ENCODE measurements at regions not wholly inside any gene's neighbourhood (a gene's known extent, or its start where the extent isn't known, plus 50 kb on each side); places are given as distances from the start of the nearest gene placed in this dataset.

GRCh38 chr13:30037306-30037705 lies 186.9 kb upstream of the UBL3 start:
- TF ChIP-seq CTCF (IDR thresholded peaks at IDR 0.05) (no peak), POLR2AphosphoS5 (IDR thresholded peaks at IDR 0.05) (no peak), POLR2A (IDR thresholded peaks at IDR 0.05) (no peak), EP300 (IDR thresholded peaks at IDR 0.05) (no peak)

All from upper lobe of left lung (tissue), 4 donors.